ENCODE measurements at regions not wholly inside any gene's neighbourhood (a gene's known extent, or its start where the extent isn't known, plus 50 kb on each side); places are given as distances from the start of the nearest gene placed in this dataset.

DNA sequence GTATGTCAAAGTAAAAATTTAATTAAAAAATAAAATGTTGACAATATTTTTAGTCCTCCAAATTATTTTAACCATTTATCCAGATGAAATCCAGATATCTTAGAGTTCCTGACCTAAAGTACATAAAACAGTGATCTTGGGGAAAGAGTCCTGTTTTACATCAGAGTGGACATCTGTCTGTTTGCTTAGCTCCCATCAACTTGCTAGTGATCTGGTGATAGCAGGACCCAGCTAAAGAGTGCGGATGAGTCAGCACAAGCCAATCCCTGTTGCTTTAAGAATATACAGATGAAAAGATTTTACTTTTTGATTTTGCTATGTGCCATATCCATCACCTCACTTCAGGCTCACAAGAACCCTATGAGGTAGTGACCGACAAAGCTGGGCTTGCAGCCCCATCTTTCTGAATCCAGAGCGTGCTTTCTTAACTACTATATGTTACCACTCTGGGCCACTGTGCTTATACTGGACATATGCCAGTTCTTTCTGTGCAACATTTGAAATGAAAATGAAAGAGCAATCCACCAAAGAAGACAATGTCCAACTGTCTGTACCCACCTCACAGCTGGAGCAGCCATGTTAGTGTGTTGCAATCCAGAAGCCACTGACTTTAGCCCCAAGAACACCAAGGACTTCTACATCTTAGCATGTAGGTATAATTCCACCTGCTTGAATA, 167.6 kb upstream of the SESN3 start:
- in situ Hi-C loops (cut with HindIII; ENCODE audit: low pct_ligation_motif_present, low pct_unique_long_range_greater_than_20kb, low sequenced_read_pairs) = no loop called here
- DNase-seq = no peak

DNA sequence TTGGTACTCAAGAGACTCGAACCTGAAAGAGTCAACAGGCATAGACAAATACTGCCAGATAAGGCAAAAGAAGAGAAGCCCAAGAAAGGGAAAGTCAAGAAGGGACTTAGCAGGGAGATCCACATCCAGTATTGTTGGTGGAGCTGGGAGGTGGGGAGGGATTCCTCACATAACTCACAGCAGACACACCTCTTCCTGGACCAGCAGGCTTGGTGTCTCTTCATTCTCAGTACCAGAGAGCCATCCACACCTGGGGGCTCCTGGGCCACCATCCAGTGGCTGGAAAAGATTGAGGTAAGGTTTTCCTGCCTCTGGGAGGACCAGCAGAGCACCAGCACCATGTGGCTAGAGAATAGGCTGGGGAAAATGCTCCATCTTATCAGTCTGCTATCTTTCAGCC, 161.6 kb upstream of the SESN3 start:
- no peak for DNase-seq
- in situ Hi-C loops (cut with HindIII; ENCODE audit: low pct_ligation_motif_present, low pct_unique_long_range_greater_than_20kb, low sequenced_read_pairs) = no loop called here

DNA sequence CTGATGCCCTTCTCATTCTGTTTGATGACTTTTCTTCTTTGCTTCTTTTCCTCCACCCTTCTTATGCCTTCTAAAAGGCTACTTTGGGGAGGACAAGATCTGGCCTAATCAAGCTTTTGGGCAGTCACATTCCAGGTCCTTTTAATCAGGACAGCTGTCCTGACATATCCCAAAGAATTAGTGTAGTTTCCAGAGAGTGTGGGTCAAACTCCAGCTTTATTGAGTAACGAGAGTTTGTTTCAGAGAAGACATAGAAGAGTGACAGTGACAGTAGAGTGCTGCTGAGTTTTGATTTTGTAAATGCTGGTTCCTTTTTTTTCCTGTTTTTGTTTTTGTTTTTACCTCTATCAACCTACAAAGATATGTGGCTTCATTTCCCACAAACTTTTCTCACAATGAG, 158.4 kb upstream of the SESN3 start:
- in situ Hi-C loops (cut with HindIII; ENCODE audit: low pct_ligation_motif_present, low pct_unique_long_range_greater_than_20kb, low sequenced_read_pairs) = no loop called here
- DNase-seq = no peak

DNA sequence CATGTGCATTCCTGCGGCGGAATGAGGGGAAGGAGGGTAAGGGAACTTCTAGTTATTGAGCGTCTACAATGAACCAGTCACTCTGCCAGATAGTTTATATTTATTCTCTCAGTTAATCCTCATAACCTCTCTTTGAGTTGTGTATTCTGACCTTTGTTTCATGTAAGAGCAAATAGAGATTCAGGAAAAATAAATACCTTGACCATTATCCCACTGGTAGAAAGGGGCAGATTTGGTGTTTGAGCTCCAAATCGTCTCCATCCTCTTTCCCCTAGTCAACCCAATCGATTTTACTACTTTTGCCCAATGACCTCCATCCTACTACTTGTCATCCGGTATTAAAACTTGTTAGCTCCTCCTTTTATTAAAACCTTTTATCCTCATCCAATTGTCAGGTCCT, 157.1 kb upstream of the SESN3 start:
- DNase-seq = no peak
- in situ Hi-C loops (cut with HindIII; ENCODE audit: low pct_ligation_motif_present, low pct_unique_long_range_greater_than_20kb, low sequenced_read_pairs) = no loop called here

DNA sequence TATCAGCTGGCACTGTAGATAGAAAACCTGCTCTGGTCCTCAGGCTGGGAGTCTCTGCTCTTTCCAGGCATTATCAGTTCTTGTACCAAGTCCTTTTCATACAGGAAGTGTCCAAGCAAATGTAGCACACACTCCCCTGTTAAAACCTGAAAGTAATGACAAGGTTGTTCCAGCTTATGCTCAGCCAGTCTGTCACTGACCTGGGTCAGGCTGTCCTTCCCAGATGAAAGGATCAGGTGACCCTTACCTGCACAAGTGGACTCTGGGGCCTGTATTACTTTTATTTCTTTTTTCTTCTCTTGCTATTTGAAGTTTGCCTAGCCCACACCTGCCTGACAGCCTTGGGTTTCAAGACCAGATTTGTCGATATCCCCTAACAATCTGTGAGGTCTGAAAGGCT, 156.3 kb upstream of the SESN3 start:
- in situ Hi-C loops (cut with HindIII; ENCODE audit: low pct_ligation_motif_present, low pct_unique_long_range_greater_than_20kb, low sequenced_read_pairs) = no loop called here
- DNase-seq = no peak

DNA sequence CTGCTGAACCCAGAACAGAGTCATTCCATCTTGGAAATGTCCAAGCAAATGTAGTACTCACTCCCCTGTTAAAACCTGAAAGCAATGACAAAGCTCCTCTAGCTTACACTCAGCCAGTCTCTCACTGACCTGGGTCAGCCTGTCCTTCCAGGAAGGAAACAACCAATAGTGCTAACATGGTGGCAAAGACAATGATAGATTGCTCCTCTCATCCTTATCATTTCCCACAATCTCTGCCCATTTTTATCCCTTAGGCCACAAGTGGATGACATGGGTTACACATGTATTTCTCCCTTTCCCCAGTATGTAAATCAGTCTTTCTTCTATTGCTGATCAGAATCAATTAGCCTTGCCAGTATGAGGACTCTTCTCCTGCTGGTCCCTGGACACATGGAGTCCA, 154.6 kb upstream of the SESN3 start:
- in situ Hi-C loops (cut with HindIII; ENCODE audit: low pct_ligation_motif_present, low pct_unique_long_range_greater_than_20kb, low sequenced_read_pairs) = no loop called here
- DNase-seq = no peak

DNA sequence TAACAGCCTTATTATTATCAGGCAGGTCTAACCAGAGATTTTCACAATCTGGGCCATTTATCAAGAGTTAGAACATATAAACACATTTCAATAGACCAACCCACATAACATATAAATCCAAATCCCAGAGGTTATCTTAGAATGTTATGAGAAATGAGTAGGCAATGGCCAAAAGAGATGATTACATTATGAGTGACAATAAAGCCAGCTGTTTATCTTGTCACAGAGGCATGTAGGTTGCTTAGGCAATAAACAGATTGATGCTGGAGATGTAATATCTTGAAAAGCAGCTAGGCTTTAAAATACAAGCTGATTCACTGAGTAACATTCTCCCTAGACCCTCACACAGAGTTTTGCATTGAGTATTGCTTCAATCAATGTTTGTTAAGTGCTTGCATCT, 148.5 kb upstream of the SESN3 start:
- DNase-seq = no peak
- in situ Hi-C loops (cut with HindIII; ENCODE audit: low pct_ligation_motif_present, low pct_unique_long_range_greater_than_20kb, low sequenced_read_pairs) = no loop called here

DNA sequence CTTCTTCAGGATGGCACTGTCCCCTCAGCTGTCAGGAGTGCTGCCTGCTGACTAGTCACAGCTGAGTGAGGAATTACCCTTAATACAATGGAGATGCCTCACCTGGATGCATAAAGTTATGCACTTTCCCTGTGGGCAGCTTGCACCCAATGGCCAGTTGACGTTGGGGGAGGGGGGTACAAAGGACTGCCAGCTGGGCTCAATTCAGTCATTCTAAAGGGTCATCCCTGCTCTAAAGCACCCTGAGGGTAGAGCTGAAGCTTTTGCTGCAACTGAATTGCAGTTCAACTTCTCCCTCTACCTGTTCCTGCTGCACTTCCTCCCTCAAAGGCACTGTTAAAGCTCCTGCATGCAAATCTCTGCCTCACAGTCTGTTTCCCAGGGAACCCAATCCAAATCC, 147.8 kb upstream of the SESN3 start:
- DNase-seq = no peak
- in situ Hi-C loops (cut with HindIII; ENCODE audit: low pct_ligation_motif_present, low pct_unique_long_range_greater_than_20kb, low sequenced_read_pairs) = no loop called here

DNA sequence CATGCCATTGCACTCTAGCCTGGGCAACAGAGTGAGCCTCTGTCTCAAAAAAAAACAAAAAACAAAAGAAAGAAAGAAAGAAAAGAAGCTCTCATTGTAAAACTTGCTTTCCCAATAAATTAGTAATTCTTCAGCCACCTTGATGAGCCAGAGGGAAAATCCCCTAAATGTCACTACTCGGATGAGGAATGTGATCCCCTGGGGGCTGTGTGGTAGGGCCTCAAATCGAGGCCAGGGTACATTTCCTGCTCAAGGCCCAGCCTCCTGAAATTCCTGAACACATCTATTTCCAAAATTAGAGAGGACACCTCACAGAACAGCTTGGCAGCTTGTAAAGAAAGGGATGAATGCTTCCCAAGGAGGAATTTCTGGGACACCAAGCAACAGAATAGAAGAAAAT, 147.1 kb upstream of the SESN3 start:
- in situ Hi-C loops (cut with HindIII; ENCODE audit: low pct_ligation_motif_present, low pct_unique_long_range_greater_than_20kb, low sequenced_read_pairs) = no loop called here
- no peak for DNase-seq

DNA sequence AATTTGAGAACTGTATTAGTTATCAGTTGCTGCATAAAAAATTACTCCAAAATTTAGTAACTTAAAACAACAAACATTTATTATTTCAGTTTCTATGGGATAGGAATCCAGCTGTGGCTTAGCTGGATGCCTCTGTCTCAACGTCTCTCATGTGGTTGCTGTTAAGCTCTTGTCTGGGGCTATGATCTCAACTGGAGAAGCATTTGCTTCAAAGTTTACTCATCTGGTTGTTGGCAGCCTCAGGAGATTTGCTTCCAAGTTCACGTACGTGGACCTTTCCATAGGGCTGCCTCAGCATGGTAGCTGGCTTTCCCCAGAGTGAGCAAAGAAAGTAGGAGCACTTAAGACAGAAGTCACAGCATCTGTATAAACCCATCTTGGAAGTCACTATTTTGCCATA, 144.9 kb upstream of the SESN3 start:
- in situ Hi-C loops (cut with HindIII; ENCODE audit: low pct_ligation_motif_present, low pct_unique_long_range_greater_than_20kb, low sequenced_read_pairs) = no loop called here
- no peak for DNase-seq

DNA sequence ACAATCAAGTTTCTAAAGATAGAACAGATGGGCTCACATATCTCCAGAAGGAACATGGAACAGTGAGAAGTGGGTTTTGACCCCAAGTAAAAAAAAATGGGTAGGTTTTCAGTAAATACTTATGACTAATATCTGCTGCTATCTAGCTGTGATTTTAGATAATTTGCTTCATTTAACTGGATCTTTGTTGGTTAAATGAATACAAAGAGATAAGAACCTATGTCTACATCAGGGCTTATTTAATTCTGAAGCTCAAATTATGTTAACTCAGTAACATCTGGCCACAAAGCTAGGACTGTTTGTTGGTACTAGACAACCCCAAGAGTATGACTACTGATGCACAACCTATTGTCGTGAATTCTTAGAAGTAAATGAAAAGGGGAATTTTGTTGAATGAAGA, 144.4 kb upstream of the SESN3 start:
- no peak for DNase-seq
- in situ Hi-C loops (cut with HindIII; ENCODE audit: low pct_ligation_motif_present, low pct_unique_long_range_greater_than_20kb, low sequenced_read_pairs) = no loop called here

DNA sequence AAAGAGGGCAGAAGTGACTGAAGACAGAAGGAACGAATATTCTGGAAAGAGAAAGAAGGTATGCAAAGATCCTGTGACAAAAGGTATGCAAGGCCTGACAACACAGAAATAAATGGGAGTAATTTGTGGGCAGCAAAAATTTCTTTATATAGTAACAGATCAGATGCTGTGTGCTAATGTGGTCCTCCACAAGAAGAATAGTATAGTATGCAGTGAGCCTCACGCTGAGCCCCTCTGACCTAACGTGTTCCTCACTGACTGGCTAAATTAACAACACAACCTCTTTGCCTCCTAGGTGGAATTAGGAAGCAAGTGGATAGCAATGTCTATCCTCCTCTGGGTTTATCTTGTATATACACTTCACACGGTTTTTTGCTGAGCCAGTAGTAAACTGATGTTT, 143.1 kb upstream of the SESN3 start:
- no peak for DNase-seq
- in situ Hi-C loops (cut with HindIII; ENCODE audit: low pct_ligation_motif_present, low pct_unique_long_range_greater_than_20kb, low sequenced_read_pairs) = no loop called here

DNA sequence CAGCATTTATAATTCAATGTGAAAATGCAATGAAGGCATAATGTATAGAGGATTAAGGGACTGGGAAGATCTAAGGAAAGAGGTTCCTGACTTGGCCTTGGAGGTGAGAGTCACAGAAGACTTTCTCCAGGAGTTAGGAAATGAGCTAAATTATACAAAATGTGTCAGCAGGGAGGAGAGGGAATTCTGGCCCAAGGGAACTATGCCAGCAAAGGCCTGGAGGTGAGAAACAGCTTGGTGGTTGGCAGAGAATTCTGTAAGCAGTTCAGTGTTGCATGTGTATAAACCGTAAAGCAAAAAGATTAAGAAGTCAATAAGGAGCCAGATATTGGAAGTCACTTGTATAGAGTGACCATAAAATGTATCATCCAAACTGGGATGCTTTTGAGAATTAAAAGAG, 142.2 kb upstream of the SESN3 start:
- DNase-seq = no peak
- in situ Hi-C loops (cut with HindIII; ENCODE audit: low pct_ligation_motif_present, low pct_unique_long_range_greater_than_20kb, low sequenced_read_pairs) = no loop called here

DNA sequence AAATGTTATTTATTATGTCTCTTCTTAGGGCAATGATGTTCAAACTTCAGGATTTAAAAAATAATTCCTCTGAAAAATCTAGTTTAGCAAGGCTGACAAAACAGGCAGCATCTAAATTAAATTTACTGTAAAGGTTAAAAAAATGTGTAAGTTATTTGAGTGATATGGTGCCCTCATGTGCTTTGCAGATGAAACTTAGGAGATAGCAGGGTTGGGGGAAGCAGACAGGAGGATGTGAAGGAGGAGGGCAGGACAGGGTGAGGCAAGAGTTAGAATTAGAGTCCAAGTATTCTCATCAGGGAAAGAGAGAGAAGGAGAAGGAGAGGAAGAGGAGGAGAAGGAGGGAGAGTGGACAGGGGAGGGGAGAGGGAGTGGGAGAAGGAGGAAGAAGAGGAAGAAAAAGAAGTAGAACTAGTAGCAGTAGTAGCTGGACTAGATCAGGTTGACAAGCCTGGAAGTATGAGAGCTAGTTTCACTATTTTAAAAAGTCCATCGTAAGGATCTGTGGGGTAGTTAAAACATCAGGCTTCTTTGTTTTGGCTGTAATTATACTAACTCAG, 141.2 kb upstream of the SESN3 start:
- in situ Hi-C loops (cut with HindIII; ENCODE audit: low pct_ligation_motif_present, low pct_unique_long_range_greater_than_20kb, low sequenced_read_pairs) = no loop called here
- DNase-seq = no peak

DNA sequence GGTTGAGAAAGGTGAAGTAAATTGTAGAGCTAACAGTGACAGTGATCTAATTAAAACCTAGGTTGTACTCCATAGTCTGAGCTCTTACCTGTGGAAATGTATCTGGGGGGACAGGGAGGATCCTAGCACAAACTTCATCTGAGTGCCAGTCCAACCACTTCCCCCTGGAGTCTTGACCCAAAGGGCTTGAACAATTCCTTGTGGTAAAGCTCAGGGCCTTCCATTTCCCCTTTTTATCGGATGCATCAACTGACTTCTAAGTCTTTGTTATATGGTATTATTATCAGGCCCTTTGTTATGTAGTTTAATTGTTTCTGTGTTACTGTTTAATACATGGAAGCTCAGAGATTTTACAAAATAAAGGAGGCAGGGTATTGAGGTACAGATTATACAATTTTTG, 140.2 kb upstream of the SESN3 start:
- no peak for DNase-seq
- in situ Hi-C loops (cut with HindIII; ENCODE audit: low pct_ligation_motif_present, low pct_unique_long_range_greater_than_20kb, low sequenced_read_pairs) = no loop called here

DNA sequence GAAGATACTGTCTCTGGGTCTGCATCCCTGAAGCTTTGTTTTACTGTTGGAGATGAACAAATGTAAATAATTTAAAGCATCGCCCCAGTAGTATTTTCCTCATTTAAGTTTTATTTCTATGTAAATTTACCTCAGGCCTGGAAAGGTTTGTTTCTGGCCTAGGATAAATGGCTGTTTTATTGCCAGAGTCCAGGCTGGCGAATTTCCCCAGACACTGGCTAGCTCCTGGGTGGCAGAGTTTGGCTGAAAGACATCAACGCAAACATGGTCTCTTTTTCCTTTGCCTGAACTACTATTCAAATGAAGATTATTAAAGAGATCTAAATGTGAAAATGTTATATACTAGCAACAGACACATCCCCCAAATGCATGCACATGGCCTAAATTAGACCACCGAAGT, 136.7 kb upstream of the SESN3 start:
- in situ Hi-C loops (cut with HindIII; ENCODE audit: low pct_ligation_motif_present, low pct_unique_long_range_greater_than_20kb, low sequenced_read_pairs) = no loop called here
- no peak for DNase-seq

DNA sequence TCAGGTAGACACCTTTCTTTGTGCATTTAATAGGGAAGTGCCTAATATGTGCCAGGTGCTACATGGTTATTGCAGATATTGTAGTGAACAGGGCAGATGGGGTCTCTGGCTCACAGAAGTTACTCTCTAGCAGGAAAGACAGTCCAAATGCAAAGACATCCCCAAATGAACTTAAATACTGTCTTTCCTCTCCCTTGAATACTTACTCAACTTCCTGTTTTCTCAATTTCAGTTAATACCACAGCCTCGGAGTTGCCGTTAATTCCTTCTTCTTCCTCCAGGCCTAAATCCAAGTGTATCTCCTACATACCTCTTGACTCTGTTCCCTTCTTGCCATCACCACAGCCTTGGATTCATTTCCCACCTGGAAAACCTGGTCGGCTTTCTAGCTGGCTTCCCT, 134.3 kb upstream of the SESN3 start:
- no peak for DNase-seq
- in situ Hi-C loops (cut with HindIII; ENCODE audit: low pct_ligation_motif_present, low pct_unique_long_range_greater_than_20kb, low sequenced_read_pairs) = no loop called here

DNA sequence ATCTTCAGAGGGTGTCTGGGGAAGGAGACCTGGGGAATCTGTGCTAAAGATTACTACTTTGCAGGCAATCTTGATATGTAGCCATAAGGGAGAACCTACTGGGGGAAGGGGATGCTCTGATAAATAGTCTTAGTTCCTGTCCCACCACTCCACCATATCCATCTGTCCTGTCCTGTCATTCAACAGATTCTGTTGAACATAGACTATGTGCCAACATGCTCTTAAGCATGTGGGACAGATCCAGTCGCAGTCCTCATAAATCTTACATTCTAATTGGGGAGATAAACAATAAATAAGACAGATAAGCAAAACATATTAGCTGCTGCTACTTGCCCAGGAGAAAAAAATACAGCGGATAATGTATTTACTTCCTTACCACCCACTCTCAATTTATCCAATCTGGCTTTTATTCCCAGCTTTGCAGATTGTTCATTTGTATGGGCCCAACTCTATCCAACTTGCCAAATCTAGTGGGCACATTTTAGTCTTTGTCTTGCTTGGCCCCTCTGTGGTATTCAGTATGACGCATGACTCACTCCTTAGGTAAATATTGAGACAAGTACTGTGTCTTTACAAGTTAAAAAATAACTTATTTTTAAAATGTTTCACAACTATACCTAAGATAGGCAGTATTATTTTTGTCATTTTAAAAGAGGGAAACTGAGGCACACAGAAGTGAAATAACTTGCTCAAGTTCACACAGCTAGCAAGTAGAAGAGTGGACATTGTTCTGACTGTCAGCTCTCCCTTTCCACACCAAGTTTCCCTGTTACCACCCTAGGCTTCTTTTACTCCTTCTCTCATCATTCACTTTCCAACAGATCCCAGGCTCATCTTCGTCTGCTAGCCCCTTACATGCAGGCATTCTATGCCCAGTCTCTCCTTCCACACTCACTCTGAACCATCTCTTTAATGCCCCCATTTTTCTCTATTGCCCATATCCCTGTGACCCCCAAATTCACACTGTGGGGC, 133.6 kb upstream of the SESN3 start:
- in situ Hi-C loops (cut with HindIII; ENCODE audit: low pct_ligation_motif_present, low pct_unique_long_range_greater_than_20kb, low sequenced_read_pairs) = no loop called here
- DNase-seq = peak; percentile 20

DNA sequence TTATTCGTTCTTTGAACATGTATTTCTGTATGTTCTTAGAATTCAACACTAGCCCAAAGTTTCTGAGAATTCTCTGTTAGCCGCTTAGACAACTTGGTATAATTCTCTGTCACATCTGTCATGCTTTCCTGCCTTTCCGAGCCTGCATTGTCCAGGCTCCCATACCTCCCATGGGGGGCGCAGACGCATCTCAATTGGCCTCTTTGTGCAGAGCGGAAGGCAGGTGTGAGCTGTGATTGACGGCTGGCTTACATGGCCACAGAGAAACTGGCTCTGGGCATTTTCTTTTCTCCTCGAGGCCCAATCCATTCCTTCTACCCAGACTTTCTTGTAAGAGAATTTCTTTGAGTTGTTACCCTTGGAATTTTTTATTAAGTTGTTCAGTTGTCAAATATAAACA, 132.7 kb upstream of the SESN3 start:
- in situ Hi-C loops (cut with HindIII; ENCODE audit: low pct_ligation_motif_present, low pct_unique_long_range_greater_than_20kb, low sequenced_read_pairs) = no loop called here
- DNase-seq = no peak

DNA sequence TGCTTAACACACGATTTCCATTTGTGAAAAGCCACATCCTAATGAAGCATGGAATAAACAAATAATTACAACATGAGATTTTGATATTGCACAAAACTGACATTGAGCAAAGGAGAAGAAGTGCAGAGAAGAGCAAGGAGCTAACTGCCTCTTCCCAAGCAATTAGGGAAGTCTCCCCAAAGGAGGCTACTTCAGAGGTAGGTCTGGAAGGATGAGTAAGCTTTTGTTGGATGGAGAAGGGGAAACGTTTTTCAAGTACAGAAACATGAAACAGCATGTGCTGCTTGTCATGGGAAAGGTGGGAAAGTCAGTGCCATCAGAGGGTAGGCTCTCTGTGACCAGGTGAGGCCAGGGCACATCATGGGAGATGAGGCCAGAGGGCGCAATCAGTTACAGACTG, 132.2 kb upstream of the SESN3 start:
- in situ Hi-C loops (cut with HindIII; ENCODE audit: low pct_ligation_motif_present, low pct_unique_long_range_greater_than_20kb, low sequenced_read_pairs) = no loop called here

More for the DNA sequence above, 132.2 kb upstream of the SESN3 start:
- DNase-seq = no peak

Data from ACHN (cell line).